Activated T-helper 1 cell treated with anti-CD3 and anti-CD28 coated beads, Interleukin-12 subunit alpha, Interleukin-12 subunit beta, Interleukin-2, Interleukin-4 antibody, amounts not matched to agents 30 ng/mL and 10 ng/mL and 1 ng/mL, durations not matched to agents 14 hours and 24 hours and 36 hours (primary cell): ENCODE measurements at regions not wholly inside any gene's neighbourhood (a gene's known extent, or its start where the extent isn't known, plus 50 kb on each side); places are given as distances from the start of the nearest gene placed in this dataset.

Experiments used
- DNase-seq: peaks from one replicate; pipeline ENCODE4 v3.0.0; 2021; ENCODE audit warnings: low spot score
- H3K27ac Mint-ChIP-seq: one replicate; pipeline ENCODE4 v1.8.0; 2021; ENCODE audit warnings: mild to moderate bottlenecking, mixed read lengths
- H3K27me3 Mint-ChIP-seq: one replicate; pipeline ENCODE4 v1.8.0; 2022; ENCODE audit warnings: mild to moderate bottlenecking, moderate library complexity, mixed read lengths; ENCODE audit not compliant: insufficient read depth
- H3K36me3 Mint-ChIP-seq: one replicate; pipeline ENCODE4 v1.8.0; 2021; ENCODE audit warnings: low read depth, mixed read lengths
- H3K4me1 Mint-ChIP-seq: one replicate; pipeline ENCODE4 v1.8.0; 2021; ENCODE audit warnings: low read depth, mixed read lengths
- H3K4me3 Mint-ChIP-seq: one replicate; pipeline ENCODE4 v1.8.0; 2021; ENCODE audit warnings: mild to moderate bottlenecking, moderate library complexity, mixed read lengths
- H3K9me3 Mint-ChIP-seq: one replicate; pipeline ENCODE4 v1.8.0; 2021; ENCODE audit warnings: mixed read lengths
- intact Hi-C: fragments of 100-400 bp; cut with micrococcal nuclease; formaldehyde crosslinking; loops from one replicate; pipeline ENCODE4 v1.15.1; 2024

DNA sequence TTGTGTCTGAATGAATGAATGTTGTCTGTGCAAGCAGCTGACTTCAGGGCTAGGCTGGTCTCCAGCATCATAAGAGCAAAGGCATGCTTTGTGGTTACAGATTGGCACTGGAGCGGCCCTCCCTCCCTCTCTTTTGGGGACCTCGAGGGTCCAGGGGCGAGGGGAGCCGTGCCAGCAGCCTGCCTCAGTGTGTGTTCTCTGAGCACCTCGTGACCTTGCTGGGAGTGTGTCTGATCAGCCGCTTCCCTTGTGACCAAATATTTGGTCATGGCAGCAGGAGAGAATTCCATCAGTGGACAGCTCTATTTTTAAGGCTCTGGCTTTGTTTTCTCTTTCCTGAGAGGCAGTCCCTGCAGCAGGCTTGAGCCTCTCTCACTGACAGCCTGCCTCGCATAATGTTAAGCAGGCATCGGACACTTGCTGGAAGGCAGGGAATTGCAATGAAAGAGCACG, 329.7 kb downstream of the UQCRFS1 start:
- Mint-ChIP-seq H3K4me3 (no peak overlapping the region), H3K27ac (no peak overlapping the region), H3K27me3 (peaks cover 8% of the 10 kb centered on the region), H3K4me1 (no peaks in the 10 kb centered on the region), H3K9me3 (no peaks in the 10 kb centered on the region), H3K36me3 (no peaks in the 10 kb centered on the region)
- no peak for DNase-seq
- intact Hi-C loops: no loop called here

- no peak for DNase-seq
- Mint-ChIP-seq H3K27me3 (peaks cover 8% of the 10 kb centered on the region), H3K36me3 (no peaks in the 10 kb centered on the region), H3K9me3 (no peaks in the 10 kb centered on the region), H3K27ac (no peak overlapping the region), H3K4me3 (no peak overlapping the region), H3K4me1 (no peaks in the 10 kb centered on the region)
- intact Hi-C loops: no loop called here
Measured at GRCh38 chr19:28882818-28883217, 330.1 kb downstream of the UQCRFS1 start.

- Mint-ChIP-seq H3K27ac (no peak overlapping the region), H3K36me3 (no peaks in the 10 kb centered on the region), H3K9me3 (no peaks in the 10 kb centered on the region), H3K4me1 (no peaks in the 10 kb centered on the region), H3K4me3 (no peak overlapping the region), H3K27me3 (peaks cover 8% of the 10 kb centered on the region)
- intact Hi-C loops: no loop called here
- no peak for DNase-seq
Measured at GRCh38 chr19:28881616-28882015, 331.3 kb downstream of the UQCRFS1 start.

DNA sequence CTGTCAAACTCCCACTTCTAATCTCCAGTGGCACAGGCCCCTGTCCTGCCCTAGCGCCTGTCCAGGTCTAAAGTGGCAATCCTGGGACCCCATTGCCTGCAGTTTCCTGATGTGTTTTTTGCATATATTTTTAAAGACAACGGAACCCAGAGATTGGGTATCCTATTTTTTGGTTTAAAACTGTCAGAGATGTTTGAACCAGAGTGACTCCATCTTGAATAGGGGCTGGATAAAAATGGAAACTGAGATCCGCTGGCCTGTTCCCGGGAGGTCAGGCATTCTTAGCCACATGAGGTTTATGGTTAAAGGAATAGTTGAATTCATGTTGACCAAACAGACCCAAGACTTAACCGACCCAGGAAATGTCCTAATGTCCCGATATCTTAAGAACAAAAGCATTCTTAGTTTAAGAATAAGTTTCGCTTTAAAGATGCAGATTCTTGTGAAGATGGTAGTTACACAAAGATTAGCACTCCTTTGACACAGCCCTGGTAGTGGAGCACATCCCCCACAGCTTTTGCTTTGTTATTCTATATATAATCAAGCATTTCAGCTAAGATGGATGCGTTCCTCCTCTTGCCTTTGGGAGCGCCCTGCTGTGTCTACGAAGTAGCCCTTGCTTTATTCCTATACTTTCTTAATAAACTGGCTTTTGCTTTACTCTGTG, 332.1 kb downstream of the UQCRFS1 start:
- Mint-ChIP-seq H3K4me1 (no peaks in the 10 kb centered on the region), H3K4me3 (no peak overlapping the region), H3K36me3 (no peaks in the 10 kb centered on the region), H3K9me3 (no peaks in the 10 kb centered on the region), H3K27me3 (peaks cover 8% of the 10 kb centered on the region), H3K27ac (no peak overlapping the region)
- intact Hi-C loops: no loop called here
- DNase-seq: no peak

DNA sequence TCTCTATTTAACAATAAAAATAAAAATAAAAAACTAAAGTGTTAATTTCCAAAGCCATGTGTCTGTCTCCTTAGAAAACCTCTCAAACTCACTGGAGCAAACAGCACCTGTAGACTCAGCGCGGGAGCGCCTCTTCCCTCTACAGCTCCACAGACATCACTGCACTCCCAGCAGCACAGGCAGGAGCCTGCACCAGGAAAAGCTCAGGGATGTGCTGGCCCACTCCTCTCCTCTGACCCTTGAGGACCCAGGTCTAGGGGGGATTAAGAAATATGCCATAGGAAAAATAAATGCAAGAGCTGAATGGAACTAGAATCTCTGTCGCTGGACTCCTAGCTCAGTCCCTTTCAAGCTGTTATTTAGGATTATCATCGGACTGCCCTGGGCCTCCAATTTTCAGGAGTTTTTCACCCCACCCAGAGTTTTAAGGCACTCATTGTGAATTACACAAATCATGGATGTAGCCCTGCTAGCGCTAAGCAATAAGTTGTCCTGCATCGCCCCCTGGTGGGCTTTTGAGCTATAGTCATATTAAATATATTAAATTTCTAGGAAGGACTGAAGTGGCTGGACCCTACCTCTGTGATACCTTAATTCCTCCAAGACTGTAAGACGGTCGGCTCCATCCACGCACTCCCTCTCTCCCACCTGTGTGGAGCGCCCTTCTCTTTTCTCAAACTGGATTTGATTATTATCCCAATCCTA, 333.9 kb downstream of the UQCRFS1 start:
- H3K36me3 Mint-ChIP-seq: no peaks in the 10 kb centered on the region
- H3K4me1 Mint-ChIP-seq: no peaks in the 10 kb centered on the region
- H3K27ac Mint-ChIP-seq: no peak overlapping the region

GRCh38 chr19:28876609-28877123, 336.3 kb downstream of the UQCRFS1 start:
- H3K27me3 Mint-ChIP-seq: peaks cover 5% of the 10 kb centered on the region
- intact Hi-C loops: no loop called here
- H3K9me3 Mint-ChIP-seq: no peaks in the 10 kb centered on the region
- no peak overlapping the region for H3K27ac Mint-ChIP-seq
- H3K4me3 Mint-ChIP-seq: no peak overlapping the region
- no peaks in the 10 kb centered on the region for H3K4me1 Mint-ChIP-seq
- DNase-seq: no peak
- no peaks in the 10 kb centered on the region for H3K36me3 Mint-ChIP-seq

More for the DNA sequence above, 333.9 kb downstream of the UQCRFS1 start:
- Mint-ChIP-seq H3K27me3 (peaks cover 7% of the 10 kb centered on the region), H3K4me3 (no peak overlapping the region), H3K9me3 (no peaks in the 10 kb centered on the region)
- DNase-seq: peak; percentile 38
- intact Hi-C loops: loop anchor here (1.0 kb wide), 3 partner anchors 142 to 384 kb away; no protein-coding TSS in a partner anchor

DNA sequence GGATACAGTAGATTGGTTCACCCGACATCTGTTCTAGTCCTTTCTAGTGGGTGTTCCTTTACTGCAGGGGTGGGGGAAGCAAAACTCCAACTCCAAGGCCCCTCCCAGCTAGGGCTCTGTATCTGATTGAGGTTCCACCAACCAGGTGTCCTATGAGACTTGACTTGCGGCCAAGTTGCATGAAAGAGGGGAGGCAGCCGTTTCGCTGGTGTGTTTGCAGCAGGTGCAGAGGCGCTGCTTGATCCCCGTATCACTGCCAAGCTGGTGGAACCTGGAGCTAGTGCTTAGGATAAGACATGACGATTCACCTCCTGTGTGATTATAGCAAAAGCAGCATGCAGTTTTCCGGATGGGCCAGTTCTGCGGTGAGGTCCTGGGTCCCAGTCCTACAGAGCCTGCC, 338.2 kb downstream of the UQCRFS1 start:
- Mint-ChIP-seq H3K27ac (no peak overlapping the region), H3K36me3 (no peaks in the 10 kb centered on the region), H3K9me3 (no peaks in the 10 kb centered on the region), H3K4me1 (no peaks in the 10 kb centered on the region), H3K4me3 (no peak overlapping the region), H3K27me3 (no peaks in the 10 kb centered on the region)
- intact Hi-C loops: no loop called here
- no peak for DNase-seq

GRCh38 chr19:28873301-28873700, 339.6 kb downstream of the UQCRFS1 start:
- no peaks in the 10 kb centered on the region for H3K36me3 Mint-ChIP-seq
- intact Hi-C loops: no loop called here
- no peak for DNase-seq
- no peaks in the 10 kb centered on the region for H3K9me3 Mint-ChIP-seq
- H3K27ac Mint-ChIP-seq: no peak overlapping the region
- H3K27me3 Mint-ChIP-seq: no peaks in the 10 kb centered on the region
- H3K4me1 Mint-ChIP-seq: no peaks in the 10 kb centered on the region
- no peak overlapping the region for H3K4me3 Mint-ChIP-seq

- H3K27me3 Mint-ChIP-seq: no peaks in the 10 kb centered on the region
- H3K9me3 Mint-ChIP-seq: no peaks in the 10 kb centered on the region
- no peaks in the 10 kb centered on the region for H3K36me3 Mint-ChIP-seq
- no peak for DNase-seq
- H3K4me1 Mint-ChIP-seq: no peaks in the 10 kb centered on the region
- no peak overlapping the region for H3K4me3 Mint-ChIP-seq
- intact Hi-C loops: no loop called here
- H3K27ac Mint-ChIP-seq: no peak overlapping the region
Measured at GRCh38 chr19:28871099-28871725, 341.7 kb downstream of the UQCRFS1 start.

DNA sequence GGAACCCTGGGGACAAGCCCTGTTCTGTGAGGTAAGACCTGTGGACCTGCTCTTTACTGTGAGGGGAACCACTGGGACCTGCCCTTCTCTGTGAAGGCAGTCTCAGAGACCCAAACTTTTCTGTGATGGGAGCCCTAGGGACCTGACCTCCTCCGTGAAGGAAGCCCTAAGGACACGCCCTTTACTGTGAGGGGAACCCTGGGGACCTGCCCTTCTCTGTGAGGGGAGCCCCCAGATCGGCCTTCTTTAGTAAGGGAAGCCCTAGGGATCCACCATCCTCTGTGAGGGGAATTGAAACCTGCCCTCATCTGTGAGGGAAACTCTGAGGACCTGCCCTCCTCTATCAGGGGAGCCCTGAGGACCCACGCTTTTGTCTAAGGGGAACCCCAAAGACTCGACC, 343.5 kb downstream of the UQCRFS1 start:
- no peaks in the 10 kb centered on the region for H3K9me3 Mint-ChIP-seq
- no peak for DNase-seq
- no peaks in the 10 kb centered on the region for H3K4me1 Mint-ChIP-seq
- no peak overlapping the region for H3K4me3 Mint-ChIP-seq
- no peak overlapping the region for H3K27ac Mint-ChIP-seq
- no peaks in the 10 kb centered on the region for H3K27me3 Mint-ChIP-seq
- intact Hi-C loops: no loop called here
- no peaks in the 10 kb centered on the region for H3K36me3 Mint-ChIP-seq

- Mint-ChIP-seq H3K4me3 (no peak overlapping the region), H3K4me1 (no peaks in the 10 kb centered on the region), H3K27ac (no peak overlapping the region), H3K9me3 (no peaks in the 10 kb centered on the region), H3K27me3 (no peaks in the 10 kb centered on the region), H3K36me3 (no peaks in the 10 kb centered on the region)
- DNase-seq: no peak
- intact Hi-C loops: no loop called here
Measured at GRCh38 chr19:28868836-28869235, 344.1 kb downstream of the UQCRFS1 start.

DNA sequence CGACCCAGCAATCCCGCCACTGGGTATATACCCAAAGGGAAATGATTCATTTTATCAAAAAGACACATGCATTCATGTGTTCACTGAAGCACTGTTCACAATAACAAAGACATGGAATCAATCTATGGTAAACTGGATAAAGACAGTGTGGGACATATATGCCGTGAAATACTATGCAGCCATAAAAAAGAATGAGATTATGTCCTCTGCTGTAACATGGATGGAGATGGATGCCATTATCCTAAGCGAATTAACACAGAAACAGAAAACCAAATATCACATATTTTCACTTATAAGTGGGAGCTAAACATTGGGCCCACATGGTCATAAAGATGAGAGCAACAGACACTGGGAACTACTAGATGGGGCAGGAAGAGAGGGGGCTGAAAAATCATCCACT, 345.0 kb downstream of the UQCRFS1 start:
- intact Hi-C loops: no loop called here
- DNase-seq: no peak
- H3K9me3 Mint-ChIP-seq: no peaks in the 10 kb centered on the region
- H3K27me3 Mint-ChIP-seq: no peaks in the 10 kb centered on the region
- H3K36me3 Mint-ChIP-seq: no peaks in the 10 kb centered on the region
- H3K4me3 Mint-ChIP-seq: no peak overlapping the region
- no peak overlapping the region for H3K27ac Mint-ChIP-seq
- H3K4me1 Mint-ChIP-seq: no peaks in the 10 kb centered on the region

DNA sequence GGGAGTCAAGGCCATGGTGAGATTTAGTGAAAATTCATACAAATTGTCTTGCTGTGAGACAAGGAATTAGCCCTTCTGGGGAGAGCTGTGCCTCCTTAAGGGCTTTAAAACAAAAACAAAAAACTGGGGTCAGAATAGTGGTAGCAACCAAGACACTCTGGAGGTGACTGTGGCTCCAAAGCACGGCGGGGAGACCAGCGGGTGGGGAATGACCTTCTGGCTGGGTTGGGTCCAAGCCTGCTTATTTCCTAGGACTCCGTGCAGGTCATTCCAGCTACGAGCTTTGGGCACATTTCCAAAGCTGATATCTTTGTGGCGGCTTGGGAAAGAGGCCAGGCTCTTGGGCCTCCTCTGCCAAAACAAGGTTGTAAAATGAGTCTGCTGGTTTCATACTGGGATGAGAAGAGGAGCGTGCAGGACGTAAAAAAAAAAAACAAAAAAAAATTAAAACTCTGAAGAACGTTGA, 348.3 kb downstream of the UQCRFS1 start:
- peaks cover 5% of the 10 kb centered on the region for H3K4me1 Mint-ChIP-seq
- H3K27me3 Mint-ChIP-seq: no peaks in the 10 kb centered on the region
- H3K9me3 Mint-ChIP-seq: no peaks in the 10 kb centered on the region
- H3K36me3 Mint-ChIP-seq: no peaks in the 10 kb centered on the region
- no peak overlapping the region for H3K27ac Mint-ChIP-seq
- DNase-seq: no peak
- intact Hi-C loops: no loop called here
- no peak overlapping the region for H3K4me3 Mint-ChIP-seq
